B cell (primary cell): ENCODE measurements at regions not wholly inside any gene's neighbourhood (a gene's known extent, or its start where the extent isn't known, plus 50 kb on each side); places are given as distances from the start of the nearest gene placed in this dataset.

Experiments
- ATAC-seq: fragments of 200-7000 bp; cut with Tn5 transposase; one replicate; pipeline ENCODE4 v1.10.0; 2021; ENCODE audit warnings: low read depth, mild to moderate bottlenecking, moderate number of reproducible peaks, moderate library complexity
- CTCF ChIA-PET: fragments of 350-600 bp; sonication (Branson Sonifier 250); formaldehyde crosslinking; loops from one replicate; lab custom pipeline; 2021; ENCODE audit warnings: antibody characterized with exemption, inconsistent platforms; lab: Charles Lee
- POLR2A ChIA-PET: fragments of 350-600 bp; sonication (Branson Sonifier 250); formaldehyde crosslinking; loops from one replicate; lab custom pipeline; 2021; ENCODE audit warnings: antibody characterized with exemption; lab: Charles Lee
- DNase-seq: peaks from one replicate; pipeline ENCODE4 v3.0.0; 2013
- H2AFZ ChIP-seq: 2 replicates; pipeline ENCODE4 v1.6.1; 2012; ENCODE audit warnings: mild to moderate bottlenecking, low read depth, low read length; ENCODE audit not compliant: insufficient read depth, poor library complexity, severe bottlenecking
- H3K27ac ChIP-seq, 2 donors: 1 replicate in 1 of 2; 2 replicates in 1 of 2; pipeline ENCODE4 v1.5.1; 2012 to 2013; ENCODE audit warnings: low read length in 2 of 2, mild to moderate bottlenecking in 2 of 2, moderate library complexity in 1 of 2
- H3K27me3 ChIP-seq, 4 experiments: fragments of 200-600 bp in 1 of 4; sonication (generic) in 1 of 4; replicated peaks in 1 of 4; 1 replicate in 2 of 4; 2 replicates in 2 of 4; pipeline versions ENCODE4 v1.6.1 to v1.7.0; 2013 to 2016; ENCODE audit warnings: low read length in 3 of 4, mild to moderate bottlenecking in 2 of 4, mixed read lengths in 1 of 4, moderate library complexity in 1 of 4; ENCODE audit not compliant: insufficient read depth in 4 of 4, control insufficient read depth in 3 of 4; ENCODE audit errors: control extremely low read depth in 1 of 4
- H3K36me3 ChIP-seq, 2 experiments: replicated peaks in 1 of 2; 1 replicate in 1 of 2; 2 replicates in 1 of 2; pipeline versions ENCODE4 v1.6.1 to v1.7.1; 2013; ENCODE audit warnings: low read length in 1 of 2; ENCODE audit not compliant: insufficient read depth in 2 of 2, control insufficient read depth in 1 of 2; ENCODE audit errors: control extremely low read depth in 1 of 2, extremely low read depth in 1 of 2
- H3K4me1 ChIP-seq, 2 donors: fragments of 200-600 bp in 1 of 2; sonication (generic) in 1 of 2; 1 replicate in 1 of 2; 2 replicates in 1 of 2; pipeline versions ENCODE4 v1.5.1 to v1.6.1; 2013 to 2017; ENCODE audit warnings: low read length in 2 of 2; ENCODE audit not compliant: control insufficient read depth in 2 of 2, insufficient read depth in 2 of 2
- H3K4me2 ChIP-seq: replicated peaks from 2 replicates; pipeline ENCODE3; 2012; ENCODE audit warnings: mild to moderate bottlenecking, low read depth, low read length; ENCODE audit not compliant: poor library complexity, severe bottlenecking
- H3K4me3 ChIP-seq, 5 experiments: fragments of 200-600 bp in 1 of 5; sonication (generic) in 1 of 5; 1 replicate in 3 of 5; 2 replicates in 2 of 5; pipeline versions ENCODE4 v1.5.1 to v1.7.0; 2011 to 2016; ENCODE audit warnings: low read length in 4 of 5, mild to moderate bottlenecking in 4 of 5, low read depth in 2 of 5, control low read depth in 1 of 5, moderate library complexity in 1 of 5; ENCODE audit not compliant: insufficient read depth in 1 of 5; ENCODE audit errors: control extremely low read depth in 1 of 5, extremely low read depth in 1 of 5
- H3K79me2 ChIP-seq: fragments of 200-600 bp; sonication (generic); one replicate; pipeline ENCODE4 v1.6.0; 2016; ENCODE audit warnings: low read length; ENCODE audit not compliant: control insufficient read depth, insufficient read depth
- H3K9ac ChIP-seq: fragments of 200-600 bp; sonication (generic); 2 replicates; pipeline ENCODE4 v1.6.1; 2017; ENCODE audit warnings: mild to moderate bottlenecking, low read length, moderate library complexity
- H3K9me3 ChIP-seq, 3 donors: one replicate each; pipeline versions ENCODE4 v1.6.1 to v1.7.1; 2013; ENCODE audit warnings: low read length in 2 of 3; ENCODE audit not compliant: control insufficient read depth in 2 of 3, insufficient read depth in 1 of 3; ENCODE audit errors: control extremely low read depth in 1 of 3
- H4K20me1 ChIP-seq: 2 replicates; pipeline ENCODE4 v1.6.0; 2012; ENCODE audit warnings: mild to moderate bottlenecking, low read length; ENCODE audit not compliant: insufficient read depth, control insufficient read depth, poor library complexity, severe bottlenecking
- H3K27ac Mint-ChIP-seq: one replicate; pipeline ENCODE4 v1.8.0; 2021; ENCODE audit warnings: mixed read lengths
- H3K27me3 Mint-ChIP-seq: one replicate; pipeline ENCODE4 v1.8.0; 2021; ENCODE audit warnings: mixed read lengths
- H3K4me1 Mint-ChIP-seq: one replicate; pipeline ENCODE4 v1.8.0; 2021; ENCODE audit warnings: mixed read lengths
- H3K4me3 Mint-ChIP-seq: one replicate; pipeline ENCODE4 v1.8.0; 2021; ENCODE audit warnings: mixed read lengths
- H3K9me3 Mint-ChIP-seq: one replicate; pipeline ENCODE4 v1.8.0; 2022; ENCODE audit warnings: mixed read lengths; ENCODE audit not compliant: insufficient read depth
- EZH2 ChIP-seq: IDR thresholded peaks from 2 replicates; pipeline ENCODE4 v1.6.1; 2012; ENCODE audit warnings: borderline replicate concordance, low read depth, mild to moderate bottlenecking, moderate library complexity, low read length; ENCODE audit not compliant: insufficient read depth, poor library complexity, severe bottlenecking
- WGBS: methylation state at CpG from one replicate; pipeline ENCODE4 v1.1.5; 2013; ENCODE audit warnings: missing lambda C conversion rate; ENCODE audit not compliant: insufficient coverage; 5-methylcytosine and 5-hydroxymethylcytosine counted together
- intact Hi-C: fragments of 100-400 bp; cut with micrococcal nuclease; formaldehyde crosslinking; loops from one replicate; pipeline ENCODE4 v1.10.0; 2022
- TF ChIP-seq, protein P1 (sequence below): fragments of 200-600 bp; IDR thresholded peaks from one replicate; pipeline ENCODE4 v1.8.0; 2022; ENCODE audit warnings: antibody characterized with exemption, mild to moderate bottlenecking

DNA sequence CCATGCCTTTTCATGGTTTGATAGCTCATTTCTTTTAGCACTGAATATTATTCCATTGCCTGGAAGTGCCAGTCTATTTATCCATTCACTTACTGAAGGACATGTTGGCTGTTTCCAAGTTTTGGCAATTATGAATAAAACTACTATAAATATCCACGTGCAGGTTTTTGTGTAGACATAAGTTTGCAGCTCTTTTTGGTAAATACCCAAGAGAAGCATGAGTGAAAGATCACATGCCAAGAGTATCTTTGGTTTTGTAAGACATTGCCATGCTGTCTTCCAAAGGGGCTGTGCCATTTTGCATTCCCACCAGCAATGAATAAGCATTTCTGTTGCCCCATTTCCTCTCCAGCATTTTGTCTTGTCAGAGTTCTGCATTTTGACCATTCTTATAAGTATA lies 120.9 kb downstream of the MANEA start:
- H3K36me3 ChIP-seq, result no peaks in the 10 kb centered on the region
- H3K4me2 ChIP-seq, result no peak overlapping the region
- no peak overlapping the region for H3K4me3 ChIP-seq
- no peaks in the 10 kb centered on the region for H3K27me3 ChIP-seq
- TF ChIP-seq, protein P1, sequence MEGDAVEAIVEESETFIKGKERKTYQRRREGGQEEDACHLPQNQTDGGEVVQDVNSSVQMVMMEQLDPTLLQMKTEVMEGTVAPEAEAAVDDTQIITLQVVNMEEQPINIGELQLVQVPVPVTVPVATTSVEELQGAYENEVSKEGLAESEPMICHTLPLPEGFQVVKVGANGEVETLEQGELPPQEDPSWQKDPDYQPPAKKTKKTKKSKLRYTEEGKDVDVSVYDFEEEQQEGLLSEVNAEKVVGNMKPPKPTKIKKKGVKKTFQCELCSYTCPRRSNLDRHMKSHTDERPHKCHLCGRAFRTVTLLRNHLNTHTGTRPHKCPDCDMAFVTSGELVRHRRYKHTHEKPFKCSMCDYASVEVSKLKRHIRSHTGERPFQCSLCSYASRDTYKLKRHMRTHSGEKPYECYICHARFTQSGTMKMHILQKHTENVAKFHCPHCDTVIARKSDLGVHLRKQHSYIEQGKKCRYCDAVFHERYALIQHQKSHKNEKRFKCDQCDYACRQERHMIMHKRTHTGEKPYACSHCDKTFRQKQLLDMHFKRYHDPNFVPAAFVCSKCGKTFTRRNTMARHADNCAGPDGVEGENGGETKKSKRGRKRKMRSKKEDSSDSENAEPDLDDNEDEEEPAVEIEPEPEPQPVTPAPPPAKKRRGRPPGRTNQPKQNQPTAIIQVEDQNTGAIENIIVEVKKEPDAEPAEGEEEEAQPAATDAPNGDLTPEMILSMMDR, result no peak
- TF ChIP-seq EZH2, result no peak
- ChIA-PET POLR2A (no interaction called here), CTCF (no interaction called here)
- DNase-seq, result no peak
- no peak for ATAC-seq
- no peaks in the 10 kb centered on the region for H3K79me2 ChIP-seq
- Mint-ChIP-seq H3K27me3 (no peaks in the 10 kb centered on the region), H3K4me1 (no peaks in the 10 kb centered on the region), H3K4me3 (no peak overlapping the region), H3K9me3 (no peaks in the 10 kb centered on the region), H3K27ac (no peak overlapping the region)
- H3K9ac ChIP-seq, result no peak overlapping the region
- no peaks in the 10 kb centered on the region for H4K20me1 ChIP-seq
- no peaks in the 10 kb centered on the region for H3K4me1 ChIP-seq
- no peaks in the 10 kb centered on the region for H3K9me3 ChIP-seq
- no peak overlapping the region for H2AFZ ChIP-seq
- H3K27ac ChIP-seq, result no peak overlapping the region
- WGBS, result no CpG with 5 or more reads among the region's 1 CpG
- intact Hi-C loops, result no loop called here

DNA sequence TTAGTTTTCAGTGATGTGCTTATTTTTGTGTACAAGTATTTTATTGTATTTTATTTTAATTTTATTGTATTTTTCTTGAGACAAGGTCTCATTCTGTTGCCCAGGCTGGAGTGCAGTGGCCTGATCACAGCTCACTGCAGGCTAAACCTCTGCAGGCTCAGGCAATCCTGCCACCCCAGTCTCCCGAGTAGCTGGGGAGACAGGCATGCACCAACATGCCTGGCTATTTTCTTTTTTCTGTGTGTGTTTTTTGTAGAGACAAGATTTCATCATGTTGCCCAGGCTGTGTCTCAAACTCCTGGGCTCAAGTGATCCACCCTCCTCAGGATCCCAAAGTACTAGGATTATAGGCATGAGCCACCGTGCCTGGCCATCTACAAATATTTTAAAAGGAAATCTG lies 146.3 kb downstream of the MANEA start:
- no CpG with 5 or more reads among the region's 2 CpGs for WGBS
- Mint-ChIP-seq H3K27me3 (no peaks in the 10 kb centered on the region), H3K4me1 (no peaks in the 10 kb centered on the region), H3K9me3 (peaks cover 12% of the 10 kb centered on the region), H3K27ac (no peak overlapping the region), H3K4me3 (no peak overlapping the region)
- no peaks in the 10 kb centered on the region for H3K36me3 ChIP-seq
- POLR2A ChIA-PET, result no interaction called here
- intact Hi-C loops, result no loop called here
- H3K4me1 ChIP-seq, result no peaks in the 10 kb centered on the region
- CTCF ChIA-PET, result no interaction called here
- TF ChIP-seq EZH2, result no peak
- TF ChIP-seq, protein P1, result no peak
- no peak overlapping the region for H3K4me2 ChIP-seq
- ATAC-seq, result no peak
- no peak overlapping the region for H3K9ac ChIP-seq
- H3K27ac ChIP-seq, result no peak overlapping the region
- no peaks in the 10 kb centered on the region for H4K20me1 ChIP-seq
- no peaks in the 10 kb centered on the region for H3K9me3 ChIP-seq
- no peak overlapping the region for H3K4me3 ChIP-seq
- no peak for DNase-seq
- no peak overlapping the region for H2AFZ ChIP-seq
- no peaks in the 10 kb centered on the region for H3K27me3 ChIP-seq
- H3K79me2 ChIP-seq, result no peaks in the 10 kb centered on the region
